Neural crest cell (in vitro differentiated cells): ENCODE measurements at regions not wholly inside any gene's neighbourhood (a gene's known extent, or its start where the extent isn't known, plus 50 kb on each side); places are given as distances from the start of the nearest gene placed in this dataset.
"Not testable (repeated sequence)": the region's sequence is repeated elsewhere in the genome, so short reads cannot be mapped to it uniquely, and the experiment has no call there.

ENCODE experiments used
- DNase-seq: peaks from one replicate; pipeline ENCODE4 v3.0.0; 2021; ENCODE audit warnings: low read depth, mixed read lengths, low spot score
- H3K27ac Mint-ChIP-seq: one replicate; pipeline ENCODE4 v1.8.0; 2021; ENCODE audit warnings: mild to moderate bottlenecking, mixed read lengths; ENCODE audit not compliant: unreplicated experiment
- H3K27me3 Mint-ChIP-seq: 2 replicates; pipeline ENCODE4 v1.8.0; 2021; ENCODE audit warnings: low read depth, mild to moderate bottlenecking, mixed read lengths
- H3K36me3 Mint-ChIP-seq: 2 replicates; pipeline ENCODE4 v1.8.0; 2021; ENCODE audit warnings: low read depth, mild to moderate bottlenecking, mixed read lengths
- H3K4me1 Mint-ChIP-seq: 2 replicates; pipeline ENCODE4 v1.8.0; 2021; ENCODE audit warnings: mixed read lengths
- H3K4me3 Mint-ChIP-seq: one replicate; pipeline ENCODE4 v1.8.0; 2021; ENCODE audit warnings: mild to moderate bottlenecking, mixed read lengths
- H3K9me3 Mint-ChIP-seq: 2 replicates; pipeline ENCODE4 v1.8.0; 2021; ENCODE audit warnings: mixed read lengths
- CTCF ChIP-seq: fragments of 200-600 bp; sonication (generic); conservative IDR thresholded peaks from 2 replicates; pipeline ENCODE4 v1.5.0; 2021; ENCODE audit warnings: antibody characterized with exemption, mild to moderate bottlenecking

GRCh38 chr17:53462393-53462811 lies 360.3 kb upstream of the KIF2B start:
- DNase-seq, result no peak
- peaks cover 8% of the 10 kb centered on the region for H3K9me3 Mint-ChIP-seq
- H3K27me3 Mint-ChIP-seq, result no peaks in the 10 kb centered on the region
- no peak overlapping the region for H3K4me3 Mint-ChIP-seq
- no peak for TF ChIP-seq CTCF
- no peak overlapping the region for H3K27ac Mint-ChIP-seq
- H3K4me1 Mint-ChIP-seq, result no peaks in the 10 kb centered on the region
- H3K36me3 Mint-ChIP-seq, result no peaks in the 10 kb centered on the region

- not testable (repeated sequence) for H3K4me1 Mint-ChIP-seq, H3K27me3 Mint-ChIP-seq, H3K9me3 Mint-ChIP-seq, DNase-seq, H3K27ac Mint-ChIP-seq, H3K36me3 Mint-ChIP-seq, H3K4me3 Mint-ChIP-seq
Measured at GRCh38 chr17:53455943-53456342, 366.8 kb upstream of the KIF2B start.

- Mint-ChIP-seq H3K9me3 (peaks cover 6% of the 10 kb centered on the region), H3K36me3 (no peaks in the 10 kb centered on the region), H3K27ac (no peak overlapping the region), H3K4me3 (no peak overlapping the region), H3K27me3 (no peaks in the 10 kb centered on the region), H3K4me1 (no peaks in the 10 kb centered on the region)
- no peak for DNase-seq
- TF ChIP-seq CTCF, result no peak
Measured at GRCh38 chr17:53454337-53454736, 368.4 kb upstream of the KIF2B start.

GRCh38 chr17:53449324-53449723 lies 373.4 kb upstream of the KIF2B start:
- Mint-ChIP-seq H3K27ac (no peak overlapping the region), H3K4me1 (no peaks in the 10 kb centered on the region), H3K4me3 (no peak overlapping the region), H3K27me3 (no peaks in the 10 kb centered on the region), H3K9me3 (no peaks in the 10 kb centered on the region), H3K36me3 (no peaks in the 10 kb centered on the region)
- TF ChIP-seq CTCF, result no peak
- DNase-seq, result no peak

- peaks cover 8% of the 10 kb centered on the region for H3K9me3 Mint-ChIP-seq
- no peak overlapping the region for H3K27ac Mint-ChIP-seq
- no peaks in the 10 kb centered on the region for H3K4me1 Mint-ChIP-seq
- no peak for DNase-seq
- no peak for TF ChIP-seq CTCF
- no peaks in the 10 kb centered on the region for H3K27me3 Mint-ChIP-seq
- H3K4me3 Mint-ChIP-seq, result no peak overlapping the region
- no peaks in the 10 kb centered on the region for H3K36me3 Mint-ChIP-seq
Measured at GRCh38 chr17:53428913-53429312, 393.8 kb upstream of the KIF2B start.

- no peak for DNase-seq
- Mint-ChIP-seq H3K4me1 (no peaks in the 10 kb centered on the region), H3K36me3 (no peaks in the 10 kb centered on the region), H3K27ac (no peak overlapping the region), H3K4me3 (no peak overlapping the region), H3K27me3 (no peaks in the 10 kb centered on the region), H3K9me3 (peaks cover 8% of the 10 kb centered on the region)
- no peak for TF ChIP-seq CTCF
Measured at GRCh38 chr17:53426505-53426904, 396.2 kb upstream of the KIF2B start.
